ENCODE measurements at regions not wholly inside any gene's neighbourhood (a gene's known extent, or its start where the extent isn't known, plus 50 kb on each side); places are given as distances from the start of the nearest gene placed in this dataset.

- Histone ChIP-seq H3K36me3 (ENCODE audit: control insufficient read depth in 2 of 2, extremely low read depth in 1 of 2, insufficient read depth in 2 of 2, low read length in 2 of 2) (no peaks in the 10 kb centered on the region), H3K79me2 (ENCODE audit: control insufficient read depth, insufficient read depth, low read length) (no peaks in the 10 kb centered on the region), H3K4me1 (ENCODE audit: control insufficient read depth, extremely low read depth, insufficient read depth, low read length) (no peaks in the 10 kb centered on the region), H3K9me1 (replicated peaks; ENCODE audit: control insufficient read depth, extremely low read depth, insufficient read depth, low read length) (no peaks in the 10 kb centered on the region), H2AFZ (ENCODE audit: low read depth, low read length) (no peak overlapping the region), H4K20me1 (replicated peaks; ENCODE audit: control insufficient read depth, extremely low read depth, insufficient read depth, low read length) (no peaks in the 10 kb centered on the region), H3K9me3 (replicated peaks; ENCODE audit: control insufficient read depth, insufficient read depth, low read length) (no peaks in the 10 kb centered on the region), H3K4me3 (replicated peaks in 1 of 3; ENCODE audit: insufficient read depth in 1 of 3, low read depth in 1 of 3, low read length in 3 of 3) (no peak overlapping the region), H3K27me3 (ENCODE audit: control insufficient read depth in 2 of 2, insufficient read depth in 2 of 2, low read length in 2 of 2) (no peaks in the 10 kb centered on the region), H3K27ac (ENCODE audit: insufficient read depth, low read depth, low read length) (no peak overlapping the region), H3K9ac (replicated peaks; ENCODE audit: extremely low read depth, insufficient read depth, low read length) (no peak overlapping the region), H3K4me2 (ENCODE audit: insufficient read depth, low read length) (no peak overlapping the region)
- ChIA-PET POLR2A (no interaction called here), CTCF (interaction anchor here (1.5 kb wide), 1 partner anchor 9 kb away, joined by 3 read pairs; no protein-coding TSS in a partner anchor)
- DNase-seq (ENCODE audit: low read depth, low spot score) (no peak), FAIRE-seq (no peak)
- no peak for TF ChIP-seq GATA2 (IDR thresholded peaks at IDR 0.05; ENCODE audit: insufficient read depth, insufficient read length, low read depth, low read length)
- intact Hi-C loops (cut with micrococcal nuclease) (no loop called here), dilution Hi-C loops (cut with MboI; ENCODE audit: extremely low pct_ligation_motif_present, low sequenced_read_pairs) (no loop called here)
- BruUV-seq (replicated peaks): no TSS peak
These were observed 1238.4 kb upstream of the NCAM2 start for GRCh38 chr21:19759836-19760235.

GRCh38 chr21:19767546-19767945, 1230.7 kb upstream of the NCAM2 start:
- H3K9me1 ChIP-seq (replicated peaks; ENCODE audit: control insufficient read depth, extremely low read depth, insufficient read depth, low read length): no peaks in the 10 kb centered on the region
- FAIRE-seq: no peak

More at GRCh38 chr21:19767546-19767945, 1230.7 kb upstream of the NCAM2 start:
- no peaks in the 10 kb centered on the region for H3K27me3 ChIP-seq (ENCODE audit: control insufficient read depth in 2 of 2, insufficient read depth in 2 of 2, low read length in 2 of 2)
- H3K79me2 ChIP-seq (ENCODE audit: control insufficient read depth, insufficient read depth, low read length): no peaks in the 10 kb centered on the region
- no peaks in the 10 kb centered on the region for H3K36me3 ChIP-seq (ENCODE audit: control insufficient read depth in 2 of 2, extremely low read depth in 1 of 2, insufficient read depth in 2 of 2, low read length in 2 of 2)
- BruUV-seq (replicated peaks): no TSS peak
- no peaks in the 10 kb centered on the region for H3K9me3 ChIP-seq (replicated peaks; ENCODE audit: control insufficient read depth, insufficient read depth, low read length)
- no peak overlapping the region for H3K9ac ChIP-seq (replicated peaks; ENCODE audit: extremely low read depth, insufficient read depth, low read length)
- intact Hi-C loops (cut with micrococcal nuclease) (no loop called here), dilution Hi-C loops (cut with MboI; ENCODE audit: extremely low pct_ligation_motif_present, low sequenced_read_pairs) (no loop called here)
- H3K4me1 ChIP-seq (ENCODE audit: control insufficient read depth, extremely low read depth, insufficient read depth, low read length): no peaks in the 10 kb centered on the region
- no peak overlapping the region for H3K27ac ChIP-seq (ENCODE audit: insufficient read depth, low read depth, low read length)
- no peak overlapping the region for H3K4me2 ChIP-seq (ENCODE audit: insufficient read depth, low read length)
- peak; percentile 44 for DNase-seq (ENCODE audit: low read depth, low spot score)
- CTCF ChIA-PET: no interaction called here
- TF ChIP-seq JUN (IDR thresholded peaks at IDR 0.05; ENCODE audit: borderline replicate concordance, insufficient read depth, insufficient read length, low read depth) (no peak), MYC (IDR thresholded peaks at IDR 0.05; ENCODE audit: low read depth, low read length) (no peak)
- POLR2A ChIA-PET: no interaction called here
- no peak overlapping the region for H3K4me3 ChIP-seq (replicated peaks in 1 of 3; ENCODE audit: insufficient read depth in 1 of 3, low read depth in 1 of 3, low read length in 3 of 3)
- H2AFZ ChIP-seq (ENCODE audit: low read depth, low read length): no peak overlapping the region
- H4K20me1 ChIP-seq (replicated peaks; ENCODE audit: control insufficient read depth, extremely low read depth, insufficient read depth, low read length): no peaks in the 10 kb centered on the region

Measured in endothelial cell of umbilical vein (primary cell).